ENCODE measurements at regions not wholly inside any gene's neighbourhood (a gene's known extent, or its start where the extent isn't known, plus 50 kb on each side); places are given as distances from the start of the nearest gene placed in this dataset.

DNA sequence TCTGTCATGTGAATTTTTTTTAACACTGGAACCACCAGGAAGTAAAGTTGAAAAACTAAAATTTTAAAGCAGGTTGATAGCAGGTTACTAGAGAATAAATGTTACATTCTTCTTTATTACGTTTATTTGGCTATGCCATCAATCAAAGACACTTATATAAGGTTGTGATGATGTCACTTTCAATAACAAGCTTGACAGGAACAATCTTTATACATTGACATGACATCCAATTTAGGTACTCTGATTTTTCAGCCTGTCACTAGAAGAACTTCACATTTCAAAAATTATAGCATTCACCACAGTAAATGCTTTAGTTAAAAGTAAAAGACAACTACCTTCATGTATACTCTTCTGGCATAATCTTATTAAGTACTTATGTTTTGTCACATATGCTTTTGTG is 696.8 kb upstream of the NCAM2 start:
- Histone ChIP-seq H3K36me3 (no peaks in the 10 kb centered on the region), H3K4me3 (no peak overlapping the region), H3K4me1 (no peaks in the 10 kb centered on the region), H3K9me3 (no peaks in the 10 kb centered on the region), H3K27ac (no peak overlapping the region), H3K27me3 (no peaks in the 10 kb centered on the region)
- TF ChIP-seq, protein P1, sequence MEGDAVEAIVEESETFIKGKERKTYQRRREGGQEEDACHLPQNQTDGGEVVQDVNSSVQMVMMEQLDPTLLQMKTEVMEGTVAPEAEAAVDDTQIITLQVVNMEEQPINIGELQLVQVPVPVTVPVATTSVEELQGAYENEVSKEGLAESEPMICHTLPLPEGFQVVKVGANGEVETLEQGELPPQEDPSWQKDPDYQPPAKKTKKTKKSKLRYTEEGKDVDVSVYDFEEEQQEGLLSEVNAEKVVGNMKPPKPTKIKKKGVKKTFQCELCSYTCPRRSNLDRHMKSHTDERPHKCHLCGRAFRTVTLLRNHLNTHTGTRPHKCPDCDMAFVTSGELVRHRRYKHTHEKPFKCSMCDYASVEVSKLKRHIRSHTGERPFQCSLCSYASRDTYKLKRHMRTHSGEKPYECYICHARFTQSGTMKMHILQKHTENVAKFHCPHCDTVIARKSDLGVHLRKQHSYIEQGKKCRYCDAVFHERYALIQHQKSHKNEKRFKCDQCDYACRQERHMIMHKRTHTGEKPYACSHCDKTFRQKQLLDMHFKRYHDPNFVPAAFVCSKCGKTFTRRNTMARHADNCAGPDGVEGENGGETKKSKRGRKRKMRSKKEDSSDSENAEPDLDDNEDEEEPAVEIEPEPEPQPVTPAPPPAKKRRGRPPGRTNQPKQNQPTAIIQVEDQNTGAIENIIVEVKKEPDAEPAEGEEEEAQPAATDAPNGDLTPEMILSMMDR (IDR thresholded peaks at IDR 0.05), result no peak
- no peak for ATAC-seq
- no peak for DNase-seq
- intact Hi-C loops (cut with DNase I), result no loop called here

DNA sequence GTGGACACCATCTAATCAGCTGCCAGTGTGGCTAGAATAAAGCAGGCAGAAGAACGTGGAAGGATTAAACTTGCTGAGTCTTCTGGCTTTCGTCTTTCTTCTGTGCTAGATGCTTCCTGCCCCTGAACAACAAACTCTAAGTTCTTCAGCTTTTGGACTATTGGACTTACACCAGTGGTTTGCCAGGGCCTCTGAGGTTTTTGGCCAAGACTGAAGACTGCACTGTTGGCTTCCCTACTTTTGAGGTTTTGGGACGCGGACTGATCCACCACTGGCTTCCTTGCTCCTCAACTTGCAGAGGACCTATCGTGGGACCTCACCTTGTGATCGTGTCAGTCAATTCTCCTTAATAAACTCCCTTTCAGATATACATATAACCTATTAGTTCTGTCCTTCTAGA is 696.1 kb upstream of the NCAM2 start:
- intact Hi-C loops (cut with DNase I), result no loop called here
- Histone ChIP-seq H3K36me3 (no peaks in the 10 kb centered on the region), H3K9me3 (no peaks in the 10 kb centered on the region), H3K4me1 (no peaks in the 10 kb centered on the region), H3K27ac (no peak overlapping the region), H3K27me3 (no peaks in the 10 kb centered on the region), H3K4me3 (no peak overlapping the region)
- DNase-seq (no peak), ATAC-seq (no peak)
- TF ChIP-seq, protein P1 (IDR thresholded peaks at IDR 0.05), result no peak

DNA sequence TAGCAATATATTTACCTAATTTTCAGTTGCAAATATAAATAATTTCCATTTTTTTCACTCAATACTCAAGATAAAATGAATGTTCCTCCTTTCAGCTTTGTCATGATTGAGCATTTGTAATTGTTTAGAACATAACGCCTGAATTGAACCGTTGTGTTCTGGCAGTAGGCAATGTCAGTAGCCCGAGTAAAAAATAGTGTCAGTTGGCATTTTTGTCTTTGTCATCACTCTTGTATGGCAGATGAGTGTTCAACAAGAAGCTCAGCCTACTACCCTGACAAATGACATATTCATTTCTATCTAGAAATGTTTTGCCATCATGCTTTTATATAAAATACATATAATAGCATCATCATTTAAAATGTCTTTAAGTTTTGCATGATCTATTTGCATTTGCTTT is 691.4 kb upstream of the NCAM2 start:
- Histone ChIP-seq H3K27me3 (no peaks in the 10 kb centered on the region), H3K36me3 (no peaks in the 10 kb centered on the region), H3K27ac (no peak overlapping the region), H3K9me3 (no peaks in the 10 kb centered on the region), H3K4me1 (no peaks in the 10 kb centered on the region), H3K4me3 (no peak overlapping the region)
- no peak for ATAC-seq
- TF ChIP-seq, protein P1 (IDR thresholded peaks at IDR 0.05), result no peak
- DNase-seq, result no peak
- intact Hi-C loops (cut with DNase I), result no loop called here

DNA sequence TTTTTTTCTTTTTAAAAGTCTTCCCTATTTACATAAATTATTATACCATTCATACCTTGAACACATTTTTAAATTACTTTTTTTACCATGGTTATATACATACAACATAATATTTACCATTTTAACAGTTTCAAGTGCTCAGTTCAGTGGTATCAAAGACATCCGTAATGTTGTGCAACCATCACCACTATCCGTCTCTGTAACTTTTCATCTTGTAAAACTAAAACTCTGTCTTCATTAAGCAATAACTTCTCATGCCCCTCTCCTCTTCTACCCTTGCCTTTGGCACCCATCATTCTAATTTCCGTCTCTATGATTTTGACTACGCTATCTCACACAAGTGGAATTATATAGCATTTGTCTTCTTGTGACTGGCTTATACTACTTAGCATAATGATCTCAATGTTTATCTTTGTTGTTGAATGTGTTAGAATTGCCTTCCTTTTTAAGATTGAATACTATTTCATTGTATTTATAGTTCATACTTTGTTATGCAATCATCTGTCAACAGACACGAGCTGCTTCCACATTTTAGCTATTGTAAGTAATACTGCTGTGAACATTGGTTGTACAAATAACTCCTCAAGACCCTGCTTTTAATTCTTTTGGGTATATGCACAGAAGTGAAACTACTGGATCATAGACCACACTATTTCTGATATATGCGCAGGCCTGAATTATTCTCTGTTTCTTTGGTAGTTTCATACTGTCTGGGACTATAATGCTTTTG is 689.5 kb upstream of the NCAM2 start:
- intact Hi-C loops (cut with DNase I), result no loop called here
- ATAC-seq (no peak), DNase-seq (no peak)
- Histone ChIP-seq H3K4me3 (no peak overlapping the region), H3K27ac (no peak overlapping the region), H3K9me3 (no peaks in the 10 kb centered on the region), H3K36me3 (no peaks in the 10 kb centered on the region), H3K27me3 (no peaks in the 10 kb centered on the region), H3K4me1 (no peaks in the 10 kb centered on the region)
- TF ChIP-seq, protein P1 (IDR thresholded peaks at IDR 0.05), result no peak

DNA sequence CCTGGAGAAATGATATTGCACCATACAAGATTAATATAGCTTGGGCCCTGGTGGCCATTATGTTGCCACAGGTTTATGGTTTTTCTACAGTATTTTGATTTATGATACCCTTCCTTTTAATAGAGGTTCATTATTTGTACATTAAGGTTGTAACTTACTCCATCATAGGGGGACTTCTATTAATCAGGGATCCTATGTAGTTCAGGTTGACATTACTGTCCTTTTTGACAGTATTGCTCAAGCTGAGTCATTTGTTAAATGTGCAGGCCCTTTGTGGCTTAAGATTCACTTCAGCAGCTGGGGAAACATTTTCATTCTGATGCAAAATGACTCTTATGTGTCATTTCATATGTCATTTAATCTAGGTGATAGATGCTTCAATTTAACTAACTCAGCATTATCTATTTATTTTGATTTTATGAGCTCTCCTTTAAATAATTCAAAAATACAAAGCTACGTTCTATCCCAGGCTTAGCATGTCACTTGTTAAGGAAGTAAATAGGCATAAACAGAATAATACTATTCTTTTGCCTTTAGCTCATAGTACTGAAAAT is 686.9 kb upstream of the NCAM2 start:
- no peak overlapping the region for H3K4me3 ChIP-seq
- TF ChIP-seq, protein P1 (IDR thresholded peaks at IDR 0.05), result no peak
- no peaks in the 10 kb centered on the region for H3K27me3 ChIP-seq
- intact Hi-C loops (cut with DNase I), result no loop called here
- DNase-seq (no peak), ATAC-seq (no peak)
- H3K27ac ChIP-seq, result no peak overlapping the region
- H3K36me3 ChIP-seq, result no peaks in the 10 kb centered on the region
- no peaks in the 10 kb centered on the region for H3K9me3 ChIP-seq
- no peaks in the 10 kb centered on the region for H3K4me1 ChIP-seq
